ENCODE measurements at regions not wholly inside any gene's neighbourhood (a gene's known extent, or its start where the extent isn't known, plus 50 kb on each side); places are given as distances from the start of the nearest gene placed in this dataset.

- TF ChIP-seq CHD7 (IDR thresholded peaks at IDR 0.05; ENCODE audit: insufficient replicate concordance, low read length), result no peak
- no peak for TF ChIP-seq SUZ12 (IDR thresholded peaks at IDR 0.05; ENCODE audit: low read length)
- TF ChIP-seq SP2 (IDR thresholded peaks at IDR 0.05; ENCODE audit: low read length), result no peak
- TF ChIP-seq CREB1 (IDR thresholded peaks at IDR 0.05), result no peak
These were observed 626.3 kb downstream of the TENT5A start (continued) for GRCh38 chr6:81126150-81126549.

All from H1 (cell line).